Panc1 (cell line): ENCODE measurements at regions not wholly inside any gene's neighbourhood (a gene's known extent, or its start where the extent isn't known, plus 50 kb on each side); places are given as distances from the start of the nearest gene placed in this dataset.

ENCODE experiments used
- ATAC-seq: fragments of 200-7000 bp; cut with Tn5 transposase; 2 replicates; pipeline ENCODE4 v1.9.1; 2020; ENCODE audit warnings: mild to moderate bottlenecking, moderate library complexity
- BruUV-seq: library from RNA; stranded (reverse); fragments of 400-500 nt; replicated peaks from 2 replicates; lab custom pipeline; 2021; lab: Mats Ljungman, UMichigan
- CTCF ChIA-PET: fragments of 300-600 bp; sonication (Branson Sonifier 250); formaldehyde crosslinking; loops from one replicate; lab custom pipeline; 2022; ENCODE audit warnings: antibody characterized with exemption; lab: Charles Lee
- POLR2A ChIA-PET: fragments of 300-600 bp; sonication (Branson Sonifier 250); formaldehyde crosslinking; loops from one replicate; lab custom pipeline; 2022; ENCODE audit warnings: antibody characterized with exemption; lab: Charles Lee
- DNase-seq: peaks from one replicate; pipeline ENCODE4 v3.0.0-alpha.2; 2010; ENCODE audit warnings: low read depth, low spot score
- H3K27ac ChIP-seq: 2 replicates; pipeline ENCODE4 v1.5.1; 2011; ENCODE audit warnings: mild to moderate bottlenecking, low read length, inconsistent platforms
- H3K27me3 ChIP-seq: fragments of 200-500 bp; sonication (Bioruptor generic); 2 replicates; pipeline ENCODE4 v1.6.0; 2014; ENCODE audit warnings: low read length, inconsistent platforms; ENCODE audit not compliant: control insufficient read depth, insufficient read depth
- H3K36me3 ChIP-seq: fragments of 200-500 bp; sonication (Bioruptor generic); 2 replicates; pipeline ENCODE4 v1.5.1; 2014; ENCODE audit warnings: inconsistent platforms, mild to moderate bottlenecking, low read length, moderate library complexity; ENCODE audit not compliant: control insufficient read depth, insufficient read depth
- H3K4me1 ChIP-seq: 2 replicates; pipeline ENCODE4 v1.5.1; 2011; ENCODE audit warnings: inconsistent platforms, mild to moderate bottlenecking, low read length, moderate library complexity; ENCODE audit not compliant: control insufficient read depth, insufficient read depth
- H3K4me3 ChIP-seq, 2 experiments: 2 replicates each; pipeline ENCODE4 v1.5.1; 2011 to 2012; ENCODE audit warnings: low read depth in 2 of 2, low read length in 2 of 2, mild to moderate bottlenecking in 2 of 2, inconsistent platforms in 1 of 2, moderate library complexity in 1 of 2
- H3K9me3 ChIP-seq: fragments of 200-500 bp; sonication (Bioruptor generic); 2 replicates; pipeline ENCODE4 v1.5.1; 2014; ENCODE audit warnings: low read depth, mild to moderate bottlenecking, inconsistent platforms, low read length, moderate library complexity; ENCODE audit not compliant: control insufficient read depth, insufficient read depth
- POLR2AphosphoS5 ChIP-seq: IDR thresholded peaks from 2 replicates; pipeline ENCODE4 v1.6.1; 2012; ENCODE audit warnings: mild to moderate bottlenecking, low read depth, low read length, moderate library complexity
- SIN3A ChIP-seq: IDR thresholded peaks from 2 replicates; pipeline ENCODE4 v1.6.1; 2012; ENCODE audit warnings: low read depth, mild to moderate bottlenecking, low read length, moderate library complexity, borderline replicate concordance; ENCODE audit not compliant: insufficient read depth
- TCF7L2 ChIP-seq: IDR thresholded peaks from 2 replicates; pipeline ENCODE4 v1.6.1; 2011; ENCODE audit warnings: mild to moderate bottlenecking, low read depth, low read length, inconsistent platforms
- in situ Hi-C: cut with HindIII; loops from 2 replicates; pipeline ENCODE4 v1.10.0; 2016; ENCODE audit warnings: low sequenced_read_pairs, low pct_unique_long_range_greater_than_20kb
- intact Hi-C: fragments of 100-400 bp; cut with micrococcal nuclease; formaldehyde crosslinking; loops from one replicate; pipeline ENCODE4 v1.10.0; 2022; ENCODE audit not compliant: unreplicated experiment
- TF ChIP-seq, protein P1 (sequence below): fragments of 450-650 bp; IDR thresholded peaks from 2 replicates; pipeline ENCODE4 v1.5.1; 2017; ENCODE audit warnings: mild to moderate bottlenecking
- TF ChIP-seq, protein P2 (sequence below), 2 experiments: IDR thresholded peaks; 2 replicates each; pipeline ENCODE4 v1.6.1; 2011 to 2012; ENCODE audit warnings: low read depth in 2 of 2, control low read depth in 1 of 2, low read length in 1 of 2, mild to moderate bottlenecking in 1 of 2, moderate library complexity in 1 of 2; ENCODE audit not compliant: insufficient read depth in 1 of 2

DNA sequence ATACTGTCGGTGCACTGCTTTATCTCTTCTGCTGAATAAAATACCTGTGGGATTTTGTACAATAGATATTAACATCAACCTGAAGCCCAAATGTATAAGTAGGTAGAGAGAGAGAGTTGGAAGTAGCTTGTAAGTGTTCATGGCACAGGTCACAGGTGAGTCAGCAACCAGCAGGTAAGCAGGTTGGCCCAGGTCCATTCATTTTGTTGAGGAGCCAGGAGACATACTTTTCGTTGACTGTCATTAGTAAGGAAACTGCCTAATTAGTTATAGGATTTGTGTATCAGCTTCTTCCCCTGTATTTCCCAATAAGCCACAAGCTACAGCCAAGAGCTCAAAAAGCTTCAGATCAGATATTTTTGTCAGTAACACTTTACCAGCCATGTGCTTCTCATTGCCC lies 650.8 kb downstream of the IRX1 start:
- in situ Hi-C loops, result no loop called here
- ChIA-PET CTCF (no interaction called here), POLR2A (no interaction called here)
- H3K27me3 ChIP-seq, result no peaks in the 10 kb centered on the region
- no TSS peak for BruUV-seq
- no peak overlapping the region for H3K4me3 ChIP-seq
- intact Hi-C loops, result no loop called here
- no peaks in the 10 kb centered on the region for H3K4me1 ChIP-seq
- no peak for DNase-seq
- H3K36me3 ChIP-seq, result no peaks in the 10 kb centered on the region
- H3K9me3 ChIP-seq, result no peaks in the 10 kb centered on the region
- ATAC-seq, result no peak
- no peak overlapping the region for H3K27ac ChIP-seq
- TF ChIP-seq, protein P1, sequence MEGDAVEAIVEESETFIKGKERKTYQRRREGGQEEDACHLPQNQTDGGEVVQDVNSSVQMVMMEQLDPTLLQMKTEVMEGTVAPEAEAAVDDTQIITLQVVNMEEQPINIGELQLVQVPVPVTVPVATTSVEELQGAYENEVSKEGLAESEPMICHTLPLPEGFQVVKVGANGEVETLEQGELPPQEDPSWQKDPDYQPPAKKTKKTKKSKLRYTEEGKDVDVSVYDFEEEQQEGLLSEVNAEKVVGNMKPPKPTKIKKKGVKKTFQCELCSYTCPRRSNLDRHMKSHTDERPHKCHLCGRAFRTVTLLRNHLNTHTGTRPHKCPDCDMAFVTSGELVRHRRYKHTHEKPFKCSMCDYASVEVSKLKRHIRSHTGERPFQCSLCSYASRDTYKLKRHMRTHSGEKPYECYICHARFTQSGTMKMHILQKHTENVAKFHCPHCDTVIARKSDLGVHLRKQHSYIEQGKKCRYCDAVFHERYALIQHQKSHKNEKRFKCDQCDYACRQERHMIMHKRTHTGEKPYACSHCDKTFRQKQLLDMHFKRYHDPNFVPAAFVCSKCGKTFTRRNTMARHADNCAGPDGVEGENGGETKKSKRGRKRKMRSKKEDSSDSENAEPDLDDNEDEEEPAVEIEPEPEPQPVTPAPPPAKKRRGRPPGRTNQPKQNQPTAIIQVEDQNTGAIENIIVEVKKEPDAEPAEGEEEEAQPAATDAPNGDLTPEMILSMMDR, result no peak
- TF ChIP-seq POLR2AphosphoS5 (no peak), SIN3A (no peak), TCF7L2 (no peak)

DNA sequence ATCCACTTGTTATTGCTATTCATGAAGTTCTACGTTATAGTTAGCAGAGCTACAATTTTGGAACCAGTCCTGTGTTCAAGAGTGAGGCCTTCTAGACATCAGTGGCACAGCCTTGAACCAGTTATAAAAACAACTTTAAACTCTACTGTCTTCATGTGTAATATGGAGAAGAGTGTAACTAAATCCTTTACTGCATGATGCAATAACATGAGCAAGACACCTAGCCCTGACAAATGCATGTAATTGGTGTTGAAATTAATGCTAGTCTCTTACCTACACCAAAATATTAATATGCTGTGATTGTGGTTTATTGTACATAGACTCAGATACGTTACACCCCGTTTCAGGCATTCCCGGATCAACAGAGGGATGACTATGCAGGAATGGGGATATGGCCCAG lies 654.6 kb downstream of the IRX1 start:
- ChIA-PET CTCF (no interaction called here), POLR2A (no interaction called here)
- H3K27me3 ChIP-seq, result no peaks in the 10 kb centered on the region
- H3K4me3 ChIP-seq, result no peak overlapping the region
- no peak for DNase-seq
- intact Hi-C loops, result no loop called here
- TF ChIP-seq, protein P1, result no peak
- TF ChIP-seq SIN3A, result no peak
- TF ChIP-seq, protein P2, sequence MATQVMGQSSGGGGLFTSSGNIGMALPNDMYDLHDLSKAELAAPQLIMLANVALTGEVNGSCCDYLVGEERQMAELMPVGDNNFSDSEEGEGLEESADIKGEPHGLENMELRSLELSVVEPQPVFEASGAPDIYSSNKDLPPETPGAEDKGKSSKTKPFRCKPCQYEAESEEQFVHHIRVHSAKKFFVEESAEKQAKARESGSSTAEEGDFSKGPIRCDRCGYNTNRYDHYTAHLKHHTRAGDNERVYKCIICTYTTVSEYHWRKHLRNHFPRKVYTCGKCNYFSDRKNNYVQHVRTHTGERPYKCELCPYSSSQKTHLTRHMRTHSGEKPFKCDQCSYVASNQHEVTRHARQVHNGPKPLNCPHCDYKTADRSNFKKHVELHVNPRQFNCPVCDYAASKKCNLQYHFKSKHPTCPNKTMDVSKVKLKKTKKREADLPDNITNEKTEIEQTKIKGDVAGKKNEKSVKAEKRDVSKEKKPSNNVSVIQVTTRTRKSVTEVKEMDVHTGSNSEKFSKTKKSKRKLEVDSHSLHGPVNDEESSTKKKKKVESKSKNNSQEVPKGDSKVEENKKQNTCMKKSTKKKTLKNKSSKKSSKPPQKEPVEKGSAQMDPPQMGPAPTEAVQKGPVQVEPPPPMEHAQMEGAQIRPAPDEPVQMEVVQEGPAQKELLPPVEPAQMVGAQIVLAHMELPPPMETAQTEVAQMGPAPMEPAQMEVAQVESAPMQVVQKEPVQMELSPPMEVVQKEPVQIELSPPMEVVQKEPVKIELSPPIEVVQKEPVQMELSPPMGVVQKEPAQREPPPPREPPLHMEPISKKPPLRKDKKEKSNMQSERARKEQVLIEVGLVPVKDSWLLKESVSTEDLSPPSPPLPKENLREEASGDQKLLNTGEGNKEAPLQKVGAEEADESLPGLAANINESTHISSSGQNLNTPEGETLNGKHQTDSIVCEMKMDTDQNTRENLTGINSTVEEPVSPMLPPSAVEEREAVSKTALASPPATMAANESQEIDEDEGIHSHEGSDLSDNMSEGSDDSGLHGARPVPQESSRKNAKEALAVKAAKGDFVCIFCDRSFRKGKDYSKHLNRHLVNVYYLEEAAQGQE (IDR thresholded peaks at IDR 0.05; ENCODE audit: insufficient read depth in 1 of 2, low read depth in 2 of 2, low read length in 1 of 2), result no peak
- no peaks in the 10 kb centered on the region for H3K9me3 ChIP-seq
- H3K4me1 ChIP-seq, result no peaks in the 10 kb centered on the region
- no peak overlapping the region for H3K27ac ChIP-seq
- no peaks in the 10 kb centered on the region for H3K36me3 ChIP-seq
- in situ Hi-C loops, result no loop called here
- no peak for ATAC-seq
- BruUV-seq, result no TSS peak

DNA sequence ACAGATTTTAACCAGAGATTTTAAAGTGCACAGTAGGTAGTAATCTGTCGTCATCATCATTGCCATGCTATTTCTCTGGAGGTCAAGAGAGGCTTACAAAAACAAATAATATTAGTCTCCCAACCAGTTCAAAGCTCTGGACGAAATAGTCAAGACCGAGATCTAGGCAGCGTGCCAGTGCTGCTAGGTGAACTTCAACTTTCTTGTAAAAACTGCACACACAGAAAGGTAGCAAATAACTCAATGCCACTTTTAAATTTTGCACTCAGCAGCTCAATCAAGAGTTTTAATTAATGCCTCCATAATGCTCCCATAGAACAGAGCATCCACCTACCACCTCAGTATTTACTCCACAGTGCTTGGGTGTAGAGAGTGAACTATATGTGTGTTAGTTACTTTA lies 656.8 kb downstream of the IRX1 start:
- H3K36me3 ChIP-seq, result no peaks in the 10 kb centered on the region
- POLR2A ChIA-PET, result no interaction called here
- CTCF ChIA-PET, result no interaction called here
- ATAC-seq, result no peak
- TF ChIP-seq, protein P1, result no peak
- no peak for TF ChIP-seq SIN3A
- TF ChIP-seq, protein P2 (IDR thresholded peaks at IDR 0.05; ENCODE audit: insufficient read depth in 1 of 2, low read depth in 2 of 2, low read length in 1 of 2), result no peak
- no peak for TF ChIP-seq POLR2AphosphoS5
- no peak for TF ChIP-seq TCF7L2
- no peak overlapping the region for H3K4me3 ChIP-seq
- DNase-seq, result no peak
- H3K4me1 ChIP-seq, result no peaks in the 10 kb centered on the region
- no peaks in the 10 kb centered on the region for H3K9me3 ChIP-seq
- no peaks in the 10 kb centered on the region for H3K27me3 ChIP-seq
- in situ Hi-C loops (no loop called here), intact Hi-C loops (no loop called here)
- no peak overlapping the region for H3K27ac ChIP-seq
- no TSS peak for BruUV-seq
